MM.1S (cell line): ENCODE measurements at regions not wholly inside any gene's neighbourhood (a gene's known extent, or its start where the extent isn't known, plus 50 kb on each side); places are given as distances from the start of the nearest gene placed in this dataset.

Experiments used
- EZH2 ChIP-seq: fragments of 300-600 bp; sonication (generic); optimal IDR thresholded peaks from 2 replicates; pipeline ENCODE3; 2017; ENCODE audit warnings: low read depth, mild to moderate bottlenecking, antibody characterized with exemption, low read length, mixed read lengths
- EZH2phosphoT487 ChIP-seq: fragments of 300-600 bp; sonication (generic); IDR thresholded peaks from 2 replicates; pipeline ENCODE4 v1.6.1; 2018; ENCODE audit warnings: antibody characterized with exemption, low read length
- TF ChIP-seq, protein P1 (sequence below): fragments of 300-600 bp; sonication (generic); IDR thresholded peaks from 2 replicates; pipeline ENCODE4 v1.5.1; 2016; ENCODE audit warnings: antibody characterized with exemption, low read length, mixed read lengths

- TF ChIP-seq EZH2, result no peak
- TF ChIP-seq, protein P1, sequence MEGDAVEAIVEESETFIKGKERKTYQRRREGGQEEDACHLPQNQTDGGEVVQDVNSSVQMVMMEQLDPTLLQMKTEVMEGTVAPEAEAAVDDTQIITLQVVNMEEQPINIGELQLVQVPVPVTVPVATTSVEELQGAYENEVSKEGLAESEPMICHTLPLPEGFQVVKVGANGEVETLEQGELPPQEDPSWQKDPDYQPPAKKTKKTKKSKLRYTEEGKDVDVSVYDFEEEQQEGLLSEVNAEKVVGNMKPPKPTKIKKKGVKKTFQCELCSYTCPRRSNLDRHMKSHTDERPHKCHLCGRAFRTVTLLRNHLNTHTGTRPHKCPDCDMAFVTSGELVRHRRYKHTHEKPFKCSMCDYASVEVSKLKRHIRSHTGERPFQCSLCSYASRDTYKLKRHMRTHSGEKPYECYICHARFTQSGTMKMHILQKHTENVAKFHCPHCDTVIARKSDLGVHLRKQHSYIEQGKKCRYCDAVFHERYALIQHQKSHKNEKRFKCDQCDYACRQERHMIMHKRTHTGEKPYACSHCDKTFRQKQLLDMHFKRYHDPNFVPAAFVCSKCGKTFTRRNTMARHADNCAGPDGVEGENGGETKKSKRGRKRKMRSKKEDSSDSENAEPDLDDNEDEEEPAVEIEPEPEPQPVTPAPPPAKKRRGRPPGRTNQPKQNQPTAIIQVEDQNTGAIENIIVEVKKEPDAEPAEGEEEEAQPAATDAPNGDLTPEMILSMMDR, result no peak
- TF ChIP-seq EZH2phosphoT487, result no peak
Observed at GRCh38 chr12:42742716-42743115, 153.2 kb upstream of the PRICKLE1 start.
